ENCODE measurements at regions not wholly inside any gene's neighbourhood (a gene's known extent, or its start where the extent isn't known, plus 50 kb on each side); places are given as distances from the start of the nearest gene placed in this dataset.

GRCh38 chr2:39492095-39492590 lies 55.1 kb upstream of the MAP4K3 start (continued):
- peak; percentile 64; the same call in 1 of the 2 replicates for TF ChIP-seq NFIC (IDR thresholded peaks at IDR 0.05; ENCODE audit: low read length)
- TF ChIP-seq ZNF83 (CRISPR knock-in tag; IDR thresholded peaks at IDR 0.05; ENCODE audit: borderline replicate concordance): no peak
- TF ChIP-seq ZNF7 (CRISPR knock-in tag; IDR thresholded peaks at IDR 0.05): no peak
- no peak for TF ChIP-seq ZNF264 (CRISPR knock-in tag; IDR thresholded peaks at IDR 0.05)
- TF ChIP-seq NR0B2 (CRISPR knock-in tag; IDR thresholded peaks at IDR 0.05): no peak
- TF ChIP-seq ZSCAN29 (CRISPR knock-in tag; conservative IDR thresholded peaks at IDR 0.05): no peak
- no peak for TF ChIP-seq CHD4 (IDR thresholded peaks at IDR 0.05; ENCODE audit: borderline replicate concordance, low read length)
- TF ChIP-seq ZSCAN9 (CRISPR knock-in tag; IDR thresholded peaks at IDR 0.05; ENCODE audit: borderline replicate concordance): 0 out of 2 replicates have a peak, but pooled peaks have one; percentile 72
- TF ChIP-seq KDM4B (CRISPR knock-in tag; IDR thresholded peaks at IDR 0.05): no peak
- TF ChIP-seq ZNF891 (CRISPR knock-in tag; IDR thresholded peaks at IDR 0.05): no peak
- TF ChIP-seq ATRX (CRISPR knock-in tag; IDR thresholded peaks at IDR 0.05; ENCODE audit: borderline replicate concordance): no peak
- no peak for TF ChIP-seq NR3C1 (CRISPR knock-in tag; IDR thresholded peaks at IDR 0.05)
- no peak for TF ChIP-seq GFI1 (CRISPR knock-in tag; IDR thresholded peaks at IDR 0.05; ENCODE audit: borderline replicate concordance)
- TF ChIP-seq, protein P1, sequence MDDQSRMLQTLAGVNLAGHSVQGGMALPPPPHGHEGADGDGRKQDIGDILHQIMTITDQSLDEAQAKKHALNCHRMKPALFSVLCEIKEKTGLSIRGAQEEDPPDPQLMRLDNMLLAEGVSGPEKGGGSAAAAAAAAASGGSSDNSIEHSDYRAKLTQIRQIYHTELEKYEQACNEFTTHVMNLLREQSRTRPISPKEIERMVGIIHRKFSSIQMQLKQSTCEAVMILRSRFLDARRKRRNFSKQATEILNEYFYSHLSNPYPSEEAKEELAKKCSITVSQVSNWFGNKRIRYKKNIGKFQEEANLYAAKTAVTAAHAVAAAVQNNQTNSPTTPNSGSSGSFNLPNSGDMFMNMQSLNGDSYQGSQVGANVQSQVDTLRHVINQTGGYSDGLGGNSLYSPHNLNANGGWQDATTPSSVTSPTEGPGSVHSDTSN (CRISPR knock-in tag; IDR thresholded peaks at IDR 0.05; ENCODE audit: borderline replicate concordance): no peak
- TF ChIP-seq SNRNP70 (IDR thresholded peaks at IDR 0.05; ENCODE audit: low read depth, low read length): no peak
- TF ChIP-seq CEBPG (CRISPR knock-in tag; IDR thresholded peaks at IDR 0.05): peak; percentile 96
- TF ChIP-seq ZNF234 (CRISPR knock-in tag; conservative IDR thresholded peaks at IDR 0.05): no peak
- no peak for TF ChIP-seq ATF7-NPFF (CRISPR knock-in tag; IDR thresholded peaks at IDR 0.05; ENCODE audit: low read depth)
- no peak for TF ChIP-seq ZBTB34 (CRISPR knock-in tag; IDR thresholded peaks at IDR 0.05)
- no peak for TF ChIP-seq ETS1 (CRISPR knock-in tag; IDR thresholded peaks at IDR 0.05)
- no peak for TF ChIP-seq ZNF746 (CRISPR knock-in tag; IDR thresholded peaks at IDR 0.05)
- no peak for TF ChIP-seq HNRNPL (IDR thresholded peaks at IDR 0.05; ENCODE audit: low read depth, low read length)
- no peak for TF ChIP-seq SP1 (IDR thresholded peaks at IDR 0.05)
- TF ChIP-seq SP1 (CRISPR knock-in tag; IDR thresholded peaks at IDR 0.05): no peak
- TF ChIP-seq, protein P2, sequence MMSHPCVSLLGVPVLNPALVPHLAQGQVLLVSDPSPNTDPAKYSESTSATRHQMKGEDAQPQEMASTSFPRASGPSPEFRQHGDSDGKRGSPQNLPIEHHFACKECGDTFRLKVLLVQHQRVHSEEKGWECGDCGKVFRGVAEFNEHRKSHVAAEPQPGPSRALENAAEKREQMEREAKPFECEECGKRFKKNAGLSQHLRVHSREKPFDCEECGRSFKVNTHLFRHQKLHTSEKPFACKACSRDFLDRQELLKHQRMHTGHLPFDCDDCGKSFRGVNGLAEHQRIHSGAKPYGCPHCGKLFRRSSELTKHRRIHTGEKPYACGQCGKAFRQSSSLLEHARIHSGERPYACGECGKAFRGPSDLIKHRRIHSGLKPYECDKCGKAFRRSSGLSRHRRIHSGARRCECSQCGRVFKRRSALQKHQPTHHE (CRISPR knock-in tag; IDR thresholded peaks at IDR 0.05; ENCODE audit: borderline replicate concordance): no peak
- no peak for TF ChIP-seq FOXO4 (CRISPR knock-in tag; conservative IDR thresholded peaks at IDR 0.05)
- no peak for TF ChIP-seq ZNF317 (CRISPR knock-in tag; IDR thresholded peaks at IDR 0.05)
